ENCODE measurements at regions not wholly inside any gene's neighbourhood (a gene's known extent, or its start where the extent isn't known, plus 50 kb on each side); places are given as distances from the start of the nearest gene placed in this dataset.

DNA sequence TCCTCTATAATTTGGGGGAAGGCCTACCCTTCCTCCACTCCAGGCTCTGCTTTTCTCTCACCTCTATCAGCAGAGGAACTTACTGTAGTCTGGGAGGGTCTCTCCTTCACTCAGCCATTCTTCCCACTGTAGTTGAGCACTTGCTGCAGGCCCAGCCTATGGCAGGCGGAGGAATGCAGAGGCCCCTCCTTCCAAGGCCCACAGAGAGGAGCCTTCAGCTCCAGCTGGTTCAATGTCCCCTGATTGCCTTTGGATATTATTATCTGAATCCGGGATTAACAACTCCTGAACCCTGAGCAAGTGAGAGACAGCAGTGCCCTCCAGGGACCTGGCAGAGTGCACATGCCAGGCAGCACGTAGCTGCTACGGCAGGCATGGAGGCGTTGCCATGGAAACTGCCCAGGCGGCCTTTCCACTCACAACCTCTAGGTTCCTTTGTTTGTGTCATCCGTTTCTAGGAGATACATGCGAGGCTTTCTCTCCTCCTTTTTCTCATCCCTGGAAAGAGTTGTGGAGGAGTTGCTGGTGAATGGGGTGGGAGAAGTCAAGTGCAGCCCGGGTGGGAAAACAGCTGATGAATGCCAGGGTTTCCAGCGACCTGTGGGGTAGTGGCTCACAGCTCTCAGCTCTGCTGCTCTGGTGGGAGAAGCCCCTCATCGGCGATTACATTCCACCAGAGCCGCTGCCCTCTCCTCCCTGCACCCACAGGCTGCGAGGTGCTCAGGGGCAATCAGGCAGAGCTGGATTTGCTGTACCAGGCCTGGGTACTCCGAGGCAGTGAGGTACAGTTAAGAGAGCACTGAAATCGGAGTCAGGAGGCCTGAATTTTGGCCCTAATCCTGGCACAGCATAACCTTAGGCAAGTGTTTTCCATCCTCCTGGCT, 55.3 kb upstream of the HK2 start:
- no peaks in the 10 kb centered on the region for H3K4me1 ChIP-seq
- ATAC-seq (peak; percentile 72 to 79; a peak in 5 of 6 replicates), DNase-seq (ENCODE audit: low read depth in 1 of 2, low spot score in 1 of 2) (peak in 1 of 2 experiments; percentile 50), FAIRE-seq (no peak)
- ChIA-PET POLR2A (no interaction called here), CTCF (interaction anchor here (0.8 to 1.7 kb wide), 3 partner anchors 10 to 98 kb away, joined by 3 to 6 read pairs (median 3); no protein-coding TSS in a partner anchor)
- TF ChIP-seq GATA3 (IDR thresholded peaks at IDR 0.05; ENCODE audit: borderline replicate concordance) = no peak
- no peak for TF ChIP-seq MYC (IDR thresholded peaks at IDR 0.05; ENCODE audit: borderline replicate concordance, low read length)
- TF ChIP-seq ZSCAN20 (CRISPR knock-in tag; IDR thresholded peaks at IDR 0.05) = no peak
- TF ChIP-seq TP53 (CRISPR knock-in tag; IDR thresholded peaks at IDR 0.05) = no peak
- TF ChIP-seq, protein P1, sequence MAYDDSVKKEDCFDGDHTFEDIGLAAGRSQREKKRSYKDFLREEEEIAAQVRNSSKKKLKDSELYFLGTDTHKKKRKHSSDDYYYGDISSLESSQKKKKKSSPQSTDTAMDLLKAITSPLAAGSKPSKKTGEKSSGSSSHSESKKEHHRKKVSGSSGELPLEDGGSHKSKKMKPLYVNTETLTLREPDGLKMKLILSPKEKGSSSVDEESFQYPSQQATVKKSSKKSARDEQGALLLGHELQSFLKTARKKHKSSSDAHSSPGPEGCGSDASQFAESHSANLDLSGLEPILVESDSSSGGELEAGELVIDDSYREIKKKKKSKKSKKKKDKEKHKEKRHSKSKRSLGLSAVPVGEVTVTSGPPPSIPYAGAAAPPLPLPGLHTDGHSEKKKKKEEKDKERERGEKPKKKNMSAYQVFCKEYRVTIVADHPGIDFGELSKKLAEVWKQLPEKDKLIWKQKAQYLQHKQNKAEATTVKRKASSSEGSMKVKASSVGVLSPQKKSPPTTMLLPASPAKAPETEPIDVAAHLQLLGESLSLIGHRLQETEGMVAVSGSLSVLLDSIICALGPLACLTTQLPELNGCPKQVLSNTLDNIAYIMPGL (CRISPR knock-in tag; IDR thresholded peaks at IDR 0.05; ENCODE audit: borderline replicate concordance) = no peak
- no peak for TF ChIP-seq RAD21 (conservative IDR thresholded peaks at IDR 0.05 in 1 of 2, IDR thresholded peaks at IDR 0.05 in 1 of 2)
- H3K4me3 ChIP-seq = no peak overlapping the region
- 59% methylated on average over 16 of the region's 16 CpGs for WGBS (ENCODE audit: missing lambda C conversion rate)
- no peak overlapping the region for H3K27ac ChIP-seq
- H3K9me3 ChIP-seq = no peaks in the 10 kb centered on the region
- H3K4me2 ChIP-seq = no peak overlapping the region

DNA sequence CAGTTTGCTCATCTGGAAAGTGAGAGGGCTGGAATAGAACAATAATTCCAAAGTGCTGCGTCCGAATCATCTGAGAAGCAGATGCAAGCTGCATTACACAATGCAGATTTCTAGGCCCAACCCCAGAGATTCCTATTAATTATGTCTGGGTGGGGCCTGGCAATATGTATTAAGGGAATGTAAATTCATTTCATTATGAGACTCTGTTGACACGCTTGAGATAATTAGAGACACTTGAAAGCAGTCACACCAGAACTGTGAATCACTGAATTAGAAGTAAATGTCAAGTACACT, 54.7 kb upstream of the HK2 start:
- ChIA-PET POLR2A (no interaction called here), CTCF (interaction anchor here (0.8 to 1.5 kb wide), 2 partner anchors 69 to 97 kb away, joined by 3 read pairs; no protein-coding TSS in a partner anchor)
- DNase-seq (ENCODE audit: low read depth in 1 of 2, low spot score in 1 of 2) (no peak), FAIRE-seq (no peak), ATAC-seq (no peak)
- no peak overlapping the region for H3K4me3 ChIP-seq
- H3K4me1 ChIP-seq = no peaks in the 10 kb centered on the region
- H3K4me2 ChIP-seq = no peak overlapping the region
- H3K27ac ChIP-seq = no peak overlapping the region
- TF ChIP-seq FOXS1 (CRISPR knock-in tag; IDR thresholded peaks at IDR 0.05) = no peak
- no peak for TF ChIP-seq MYC (IDR thresholded peaks at IDR 0.05; ENCODE audit: borderline replicate concordance, low read length)
- TF ChIP-seq RAD21 (conservative IDR thresholded peaks at IDR 0.05 in 1 of 2, IDR thresholded peaks at IDR 0.05 in 1 of 2) = no peak
- no peak for TF ChIP-seq KDM1A (IDR thresholded peaks at IDR 0.05; ENCODE audit: low read depth)
- TF ChIP-seq MAZ (IDR thresholded peaks at IDR 0.05; ENCODE audit: borderline replicate concordance, low read depth, low read length) = no peak
- TF ChIP-seq CBX8 (IDR thresholded peaks at IDR 0.05) = no peak
- no peak for TF ChIP-seq CBX2 (IDR thresholded peaks at IDR 0.05; ENCODE audit: borderline replicate concordance, low read depth)
- no peaks in the 10 kb centered on the region for H3K9me3 ChIP-seq
- WGBS (ENCODE audit: missing lambda C conversion rate) = 85% methylated on average over 3 of the region's 3 CpGs

DNA sequence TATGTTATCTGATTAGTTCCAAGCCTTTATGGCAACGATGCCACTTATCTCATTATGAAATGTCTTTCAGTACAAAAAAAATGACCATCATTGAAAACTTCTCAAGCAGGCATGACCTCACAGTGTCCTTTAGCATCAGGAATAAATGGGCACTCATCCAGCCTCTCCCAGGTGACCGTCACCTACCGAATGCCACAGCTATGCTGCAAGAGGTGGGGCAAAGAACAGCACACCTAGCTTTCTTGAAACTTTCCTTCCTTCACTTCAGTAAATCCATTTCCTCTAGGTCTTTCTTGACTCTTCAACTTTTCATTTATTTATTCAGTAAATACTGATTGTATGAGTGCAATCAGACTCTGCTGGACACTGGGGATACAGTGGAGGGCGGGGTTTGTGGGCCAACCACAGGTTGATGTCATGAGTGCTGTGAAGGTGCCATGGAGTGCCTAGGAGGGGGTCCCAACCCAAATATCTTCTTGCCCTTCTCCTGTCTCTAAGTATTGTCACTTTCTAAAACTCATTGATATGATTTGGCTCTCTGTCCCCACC, 54.3 kb upstream of the HK2 start:
- CTCF ChIA-PET = interaction anchor here (0.8 to 1.5 kb wide), 2 partner anchors 70 to 96 kb away, joined by 3 read pairs; no protein-coding TSS in a partner anchor
- no peak for DNase-seq (ENCODE audit: low read depth in 1 of 2, low spot score in 1 of 2)
- no peak for ATAC-seq

More for the DNA sequence above, 54.3 kb upstream of the HK2 start:
- Histone ChIP-seq H3K9me3 (no peaks in the 10 kb centered on the region), H3K4me2 (no peak overlapping the region), H3K27ac (no peak overlapping the region), H3K4me3 (no peak overlapping the region), H3K4me1 (no peaks in the 10 kb centered on the region)
- no peak for TF ChIP-seq GATA3 (IDR thresholded peaks at IDR 0.05; ENCODE audit: borderline replicate concordance)
- POLR2A ChIA-PET = no interaction called here
- WGBS (ENCODE audit: missing lambda C conversion rate) = 29% methylated on average over 4 of the region's 4 CpGs
- no peak for FAIRE-seq

Small RNA genes lying in the stretch of these regions (small RNA-seq; reads per million reads assigned to genes)
- gene AC007387.1 = 0 reads per million in 6 experiments

All from A549 (cell line).